ENCODE measurements at regions not wholly inside any gene's neighbourhood (a gene's known extent, or its start where the extent isn't known, plus 50 kb on each side); places are given as distances from the start of the nearest gene placed in this dataset.

DNA sequence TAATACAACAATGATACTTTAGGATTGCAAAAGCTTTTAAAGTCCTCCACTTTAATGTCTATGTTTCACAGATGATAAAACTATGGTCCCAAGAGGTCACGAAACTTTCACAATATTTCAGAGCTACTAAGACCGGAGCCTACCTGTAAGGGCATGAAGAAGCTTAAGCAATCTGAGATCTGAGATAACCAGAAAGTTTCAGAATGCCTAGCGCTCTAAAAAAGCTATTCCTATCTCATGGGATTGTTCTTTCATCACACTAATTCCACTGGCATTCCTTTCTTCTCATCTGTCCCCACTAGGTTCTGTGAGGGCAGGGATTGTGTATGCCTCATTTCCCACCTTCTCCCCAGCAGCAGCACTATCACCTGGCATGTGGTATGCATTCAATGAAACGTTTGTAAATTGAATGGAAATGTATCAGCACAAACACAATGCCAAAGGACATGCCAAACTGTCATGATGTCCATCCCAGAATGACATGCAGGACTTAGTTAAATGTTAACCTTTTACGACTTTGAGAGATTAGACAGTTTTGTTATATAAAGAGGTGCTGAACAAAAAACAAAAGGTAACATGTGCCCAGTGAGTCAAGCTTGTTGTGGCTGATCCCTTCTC, 104.7 kb upstream of the NR2F2 start:
- no peak for DNase-seq

DNA sequence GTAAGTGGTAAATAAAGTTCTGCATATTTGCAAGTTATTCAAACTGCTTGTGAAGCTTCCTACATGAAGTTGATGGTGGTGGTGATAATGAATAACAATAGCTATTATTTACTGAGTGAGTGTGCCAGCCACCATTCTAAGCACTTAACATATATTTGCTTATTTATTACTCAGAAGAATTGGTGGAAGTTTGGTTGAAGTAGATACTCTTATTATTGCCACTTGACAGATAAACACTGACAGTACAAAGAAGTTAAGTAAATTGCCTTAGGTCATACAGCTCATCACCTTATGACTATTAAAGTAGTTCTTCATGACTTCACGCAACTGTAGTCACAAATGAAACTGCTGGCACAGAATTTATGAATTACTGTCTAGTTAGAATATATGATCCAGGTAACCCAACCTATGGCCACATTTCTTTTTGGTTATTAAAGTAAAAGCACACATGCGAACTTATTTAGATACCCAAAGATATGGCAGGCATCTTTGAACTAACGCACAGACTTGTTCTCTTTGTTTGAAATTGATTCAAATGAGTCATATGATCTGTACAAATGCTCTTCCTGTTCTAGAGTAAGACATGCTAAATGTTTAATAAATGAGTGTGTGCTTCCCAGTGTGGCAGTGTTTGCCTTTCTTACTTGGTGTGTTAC, 99.8 kb upstream of the NR2F2 start:
- DNase-seq: no peak

DNA sequence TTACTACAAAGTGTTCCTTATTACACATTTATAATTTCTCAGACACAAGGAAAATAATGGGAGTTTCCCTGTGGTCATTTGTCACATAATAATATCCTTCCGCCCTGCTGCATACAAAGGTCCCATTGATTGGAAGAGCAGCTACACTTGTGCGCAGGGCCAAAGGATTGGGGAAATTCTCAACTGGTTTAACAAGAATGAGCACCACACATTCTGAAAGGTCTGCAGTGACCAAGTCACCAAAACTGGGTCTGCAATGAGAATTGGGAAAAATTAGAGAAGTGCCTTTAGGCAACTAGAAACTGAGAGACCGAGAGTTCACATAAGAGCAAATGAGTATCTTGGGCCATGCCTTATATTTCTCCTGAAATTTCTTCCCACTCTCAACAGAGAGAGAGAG, 98.2 kb upstream of the NR2F2 start:
- no peak for DNase-seq

DNA sequence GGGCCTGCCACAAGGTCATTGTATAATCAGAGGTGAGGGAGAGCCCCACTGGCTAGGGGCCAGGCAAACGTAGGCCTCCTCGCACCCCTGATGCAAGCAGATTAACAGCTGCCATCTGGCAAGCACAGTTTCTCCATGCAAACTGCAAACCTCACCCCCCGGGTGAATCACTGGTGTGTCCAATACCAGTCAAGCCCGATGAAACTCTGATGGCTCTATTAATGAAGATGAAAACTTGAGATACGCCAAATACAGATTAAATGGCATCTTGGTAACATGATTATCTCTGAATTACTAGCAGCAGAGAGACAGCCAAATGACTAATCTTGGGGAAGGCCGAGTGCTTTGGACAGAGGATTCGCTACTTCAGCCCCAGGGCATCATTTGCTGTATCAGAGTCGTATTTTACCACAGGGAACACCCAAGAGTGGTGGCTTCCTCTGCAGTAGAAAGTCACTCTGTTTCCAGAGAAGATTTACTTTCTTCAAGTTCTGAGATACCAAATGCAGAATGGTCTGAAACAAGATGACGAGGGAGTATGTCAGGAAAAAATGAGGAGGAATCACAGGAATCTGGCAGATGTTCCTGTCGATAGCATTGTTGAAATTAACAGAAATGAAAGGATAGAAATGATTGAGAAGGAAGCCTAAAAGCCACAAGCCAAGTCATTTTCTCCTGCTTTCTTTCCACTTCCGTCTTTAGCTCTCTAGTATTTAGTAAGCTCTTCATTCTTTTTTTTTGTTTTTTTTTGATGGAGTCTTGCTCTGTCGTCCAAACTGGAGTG, 96.2 kb upstream of the NR2F2 start:
- DNase-seq: no peak

DNA sequence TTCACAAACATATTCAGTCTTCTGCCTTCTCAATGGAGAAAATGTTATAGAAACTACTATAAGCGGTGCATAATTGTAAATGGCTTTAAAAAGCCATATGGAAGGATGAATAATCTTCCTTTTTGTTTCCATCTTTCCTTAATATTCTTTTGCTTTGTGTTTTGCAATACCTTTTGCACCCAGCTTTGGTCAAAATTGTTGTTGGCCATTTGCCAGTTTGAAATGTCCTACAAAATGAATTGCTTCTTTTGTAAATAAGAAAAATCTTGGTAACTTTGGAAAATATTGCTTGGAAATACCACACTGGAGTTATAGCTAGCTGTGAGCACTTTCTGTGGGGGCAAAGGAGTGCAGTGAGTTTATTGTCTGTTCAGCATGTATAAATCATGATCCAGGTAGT, 93.5 kb upstream of the NR2F2 start:
- no peak for DNase-seq

DNA sequence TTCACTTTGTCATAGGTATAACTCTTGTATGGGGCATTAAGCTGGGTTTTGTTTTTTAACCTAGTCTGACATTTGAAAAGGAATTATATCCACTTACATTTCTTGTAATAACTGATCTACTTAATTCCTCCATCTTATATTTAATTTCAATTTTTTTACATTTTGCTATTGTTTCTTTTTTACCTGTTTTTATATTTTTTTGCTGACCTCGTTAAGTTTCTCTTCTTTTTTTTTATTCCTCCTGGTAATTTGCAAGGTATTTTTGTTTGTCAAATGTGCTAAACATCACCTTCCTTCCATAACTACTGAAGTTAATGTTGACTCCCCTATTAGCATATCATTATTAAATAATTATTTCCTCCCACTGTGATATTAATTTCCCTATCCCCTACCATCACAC, 87.7 kb upstream of the NR2F2 start:
- DNase-seq: no peak

DNA sequence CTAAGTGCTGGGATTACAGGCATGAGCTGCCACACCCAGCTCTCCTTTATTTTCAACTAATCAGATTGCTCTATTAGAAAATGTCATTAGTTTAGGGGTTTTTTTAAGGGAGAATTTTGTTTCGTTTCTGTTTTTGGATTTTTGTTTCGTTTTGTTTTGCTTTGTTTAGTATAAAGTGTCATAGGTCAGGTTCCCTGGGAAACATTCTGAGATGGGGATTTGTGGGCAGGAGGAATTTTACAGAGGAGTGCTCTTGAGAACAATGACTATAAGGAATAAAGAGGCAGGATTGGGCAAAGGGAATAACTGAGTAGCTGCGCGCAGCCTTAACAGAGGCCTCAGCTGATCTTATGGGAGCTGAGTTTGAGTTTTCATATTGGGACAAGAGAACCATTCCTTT, 86.8 kb upstream of the NR2F2 start:
- DNase-seq: no peak

DNA sequence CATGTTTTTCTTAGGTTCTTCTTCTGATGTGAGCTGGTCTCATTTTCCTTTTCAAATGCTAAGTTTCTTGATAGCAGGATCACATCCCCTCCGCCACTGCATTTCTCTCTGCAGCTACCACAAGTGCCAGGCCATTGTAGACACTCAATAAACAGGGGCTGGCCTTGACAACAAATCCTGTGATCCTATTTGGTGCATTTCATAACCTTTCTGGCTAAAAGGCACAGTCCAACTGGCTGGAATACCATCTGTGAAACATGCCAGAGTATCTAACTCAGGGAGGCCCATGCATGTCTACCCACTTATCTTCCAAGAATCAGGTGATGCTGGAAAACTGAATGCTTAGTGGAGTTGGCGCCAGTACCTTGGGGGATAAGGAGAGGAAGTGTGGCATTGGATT, 85.2 kb upstream of the NR2F2 start:
- no peak for DNase-seq

DNA sequence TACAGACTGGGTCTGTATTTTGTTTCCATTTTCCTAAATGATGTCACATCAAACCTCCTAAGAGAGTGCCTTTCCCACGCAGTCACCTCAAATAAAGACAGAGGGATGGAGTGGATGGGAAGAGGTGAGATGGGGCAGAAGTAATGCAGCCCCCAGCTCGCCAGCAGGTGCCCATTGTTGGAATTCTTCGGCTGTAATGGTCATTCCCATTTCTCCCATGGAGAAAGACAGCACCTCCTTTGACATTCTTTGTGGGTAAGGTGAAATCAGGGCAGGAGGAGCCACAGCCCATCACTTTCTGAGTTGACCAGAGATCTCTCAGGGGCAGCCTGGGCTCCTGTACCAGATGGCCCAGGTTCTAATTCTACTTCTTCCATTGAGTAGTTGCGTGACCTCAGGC, 84.4 kb upstream of the NR2F2 start:
- no peak for DNase-seq

DNA sequence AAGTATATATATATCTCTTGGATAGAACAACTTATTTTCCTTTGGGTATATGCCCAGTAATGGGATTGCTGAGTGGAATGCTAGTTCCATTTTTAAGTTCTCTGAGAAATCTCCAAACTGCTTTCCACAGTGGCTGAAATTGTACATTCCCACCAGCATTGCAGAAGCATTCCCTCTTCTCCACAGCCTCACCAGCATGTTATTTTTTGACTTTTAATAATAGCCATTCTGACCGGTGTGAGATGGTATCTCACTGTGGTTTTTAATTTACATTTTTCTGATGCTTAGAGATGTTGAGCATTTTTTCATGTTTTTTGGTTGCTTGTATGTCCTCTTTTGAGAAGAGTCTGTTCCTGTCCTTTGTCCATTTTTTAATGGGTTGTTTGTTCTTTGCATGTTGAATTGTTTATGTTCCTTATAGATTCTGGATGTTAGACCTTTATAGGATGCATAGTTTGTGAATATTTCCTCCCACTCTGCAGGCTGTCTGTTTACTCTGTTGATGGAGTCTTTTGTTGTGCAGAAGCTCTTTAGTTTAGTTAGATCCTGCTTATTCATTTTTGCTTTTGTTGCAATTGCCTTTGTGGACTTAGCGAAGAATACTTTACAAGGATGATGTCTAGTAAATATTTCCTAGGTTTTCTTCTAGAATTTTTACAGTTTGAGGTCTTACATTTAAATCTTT, 82.7 kb upstream of the NR2F2 start:
- no peak for DNase-seq

DNA sequence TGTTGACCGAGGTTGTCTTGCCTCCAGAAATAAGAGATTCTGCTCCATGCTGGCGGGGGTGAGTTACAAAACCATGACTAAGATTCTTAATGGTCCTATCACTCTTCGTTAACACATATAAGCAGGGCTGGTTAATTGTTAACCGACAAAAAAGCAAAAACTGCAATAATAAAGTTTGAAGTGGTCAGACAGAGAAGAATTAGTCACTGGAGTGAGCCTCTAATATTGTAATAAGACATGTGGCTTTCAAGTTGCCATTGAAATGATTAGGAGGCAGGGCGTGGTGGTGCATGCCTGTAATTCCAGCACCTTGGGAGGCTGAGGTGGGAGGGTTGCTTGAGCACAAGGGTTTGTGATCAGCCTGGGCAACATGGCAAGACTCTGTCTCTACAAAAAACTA, 78.4 kb upstream of the NR2F2 start:
- DNase-seq: no peak

DNA sequence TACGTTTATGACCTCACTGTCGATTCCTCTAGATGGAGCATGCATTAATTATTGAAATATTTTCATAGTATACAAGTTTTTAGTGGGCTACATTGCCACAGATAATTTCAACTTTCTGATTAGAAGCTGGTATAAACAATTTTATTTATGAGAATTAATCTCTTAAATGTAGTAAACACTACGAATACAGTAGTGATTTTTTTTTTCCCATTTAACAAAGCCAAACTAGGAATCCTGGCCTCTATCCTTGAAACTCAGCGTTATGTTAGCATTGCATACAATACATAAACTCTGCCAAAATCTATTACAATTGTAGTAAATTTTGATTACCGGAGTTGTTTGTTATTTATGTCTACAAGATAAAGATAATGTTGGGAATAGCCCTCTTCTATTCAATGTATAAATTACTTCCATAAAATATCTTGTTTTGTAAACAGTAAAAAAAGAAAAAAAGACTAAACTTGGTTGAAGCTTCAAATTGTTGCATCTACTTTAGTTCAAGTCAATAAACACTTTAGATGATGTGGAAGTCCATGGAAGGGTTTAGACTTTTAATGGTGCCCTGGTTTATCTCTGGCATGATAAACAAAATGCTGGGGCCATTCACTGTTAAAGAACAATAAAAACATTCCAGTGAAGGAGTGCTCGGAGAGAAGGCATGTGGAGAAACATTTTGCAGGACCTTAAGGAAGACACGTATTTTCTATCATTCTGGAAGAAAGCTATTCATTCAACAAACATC, 77.3 kb upstream of the NR2F2 start:
- no peak for DNase-seq

DNA sequence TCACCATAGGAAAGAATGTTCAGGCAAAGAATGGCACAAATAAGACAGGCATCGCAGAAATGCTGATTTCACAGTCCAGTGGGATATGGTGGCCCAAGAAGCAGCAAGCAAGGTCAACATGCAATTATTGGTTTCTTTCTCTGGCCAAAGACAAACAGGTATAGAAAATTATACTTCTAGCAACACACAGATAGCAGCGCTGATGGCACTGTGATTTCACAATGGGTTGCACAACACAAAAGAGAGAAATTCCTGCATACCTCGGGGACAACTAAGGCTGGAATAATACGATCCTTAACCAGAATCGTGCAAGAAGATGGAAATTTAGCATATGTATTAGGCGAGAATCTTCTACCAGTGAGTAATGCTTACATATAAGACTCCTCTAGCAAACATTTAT, 76.3 kb upstream of the NR2F2 start:
- no peak for DNase-seq

DNA sequence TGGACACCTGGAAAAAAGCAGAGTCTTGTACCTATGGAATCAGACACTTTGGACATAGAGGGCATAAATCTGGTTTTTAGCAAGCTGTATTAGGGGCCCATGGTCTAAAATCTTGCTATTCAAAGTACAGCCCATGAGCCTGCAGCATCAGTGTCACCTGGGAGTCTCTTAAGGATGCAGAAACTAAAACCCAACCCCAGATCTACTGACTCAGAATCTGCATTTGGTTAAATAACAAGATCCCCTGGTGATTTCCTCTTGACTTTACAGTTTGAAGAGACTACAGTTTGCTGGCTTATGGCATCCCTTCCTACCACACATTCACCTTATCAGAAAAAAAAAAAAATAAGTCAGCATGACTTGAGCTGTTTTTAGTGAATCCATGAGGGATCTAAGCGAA, 74.9 kb upstream of the NR2F2 start:
- DNase-seq: no peak

DNA sequence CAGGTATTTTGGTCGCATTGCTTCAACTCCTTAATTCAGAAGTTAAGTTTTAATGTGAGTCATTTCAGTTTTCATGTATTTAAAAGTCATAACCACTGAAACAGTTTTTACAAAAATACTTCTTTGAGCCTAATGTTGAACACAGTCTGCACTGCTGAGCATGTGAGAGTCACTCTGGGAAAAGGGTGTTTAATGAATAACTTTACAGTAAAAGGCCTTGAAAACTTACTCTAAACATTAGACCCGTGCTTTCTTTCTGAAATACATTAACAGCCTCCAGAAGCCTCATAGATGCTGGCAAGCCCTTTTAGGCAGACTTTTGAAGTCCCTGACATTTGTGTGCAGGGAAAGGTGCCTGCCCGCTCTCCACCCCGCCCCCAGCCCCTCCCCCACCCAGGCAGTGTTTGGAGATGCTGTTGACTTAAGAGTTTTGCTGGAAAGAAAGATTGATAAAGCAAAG, 68.9 kb upstream of the NR2F2 start:
- DNase-seq: no peak

DNA sequence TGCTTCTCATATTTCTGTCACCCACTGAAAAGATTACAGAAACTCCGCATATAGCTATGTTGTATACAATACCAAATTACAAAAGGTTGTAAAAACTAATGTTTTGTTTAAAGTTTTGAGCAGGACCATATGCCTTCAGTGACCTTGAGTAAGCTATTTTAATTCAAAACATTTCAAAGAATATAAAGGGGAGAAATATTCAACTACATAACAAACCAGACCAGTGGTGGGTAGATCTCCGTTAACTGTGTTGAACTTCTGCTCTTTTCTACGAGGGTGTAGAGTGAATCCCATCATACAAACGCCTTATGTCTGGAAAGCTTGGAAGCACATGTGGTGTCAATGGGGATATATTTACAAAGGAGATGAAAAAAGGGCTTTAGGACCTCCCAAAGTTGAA, 68.4 kb upstream of the NR2F2 start:
- DNase-seq: no peak

DNA sequence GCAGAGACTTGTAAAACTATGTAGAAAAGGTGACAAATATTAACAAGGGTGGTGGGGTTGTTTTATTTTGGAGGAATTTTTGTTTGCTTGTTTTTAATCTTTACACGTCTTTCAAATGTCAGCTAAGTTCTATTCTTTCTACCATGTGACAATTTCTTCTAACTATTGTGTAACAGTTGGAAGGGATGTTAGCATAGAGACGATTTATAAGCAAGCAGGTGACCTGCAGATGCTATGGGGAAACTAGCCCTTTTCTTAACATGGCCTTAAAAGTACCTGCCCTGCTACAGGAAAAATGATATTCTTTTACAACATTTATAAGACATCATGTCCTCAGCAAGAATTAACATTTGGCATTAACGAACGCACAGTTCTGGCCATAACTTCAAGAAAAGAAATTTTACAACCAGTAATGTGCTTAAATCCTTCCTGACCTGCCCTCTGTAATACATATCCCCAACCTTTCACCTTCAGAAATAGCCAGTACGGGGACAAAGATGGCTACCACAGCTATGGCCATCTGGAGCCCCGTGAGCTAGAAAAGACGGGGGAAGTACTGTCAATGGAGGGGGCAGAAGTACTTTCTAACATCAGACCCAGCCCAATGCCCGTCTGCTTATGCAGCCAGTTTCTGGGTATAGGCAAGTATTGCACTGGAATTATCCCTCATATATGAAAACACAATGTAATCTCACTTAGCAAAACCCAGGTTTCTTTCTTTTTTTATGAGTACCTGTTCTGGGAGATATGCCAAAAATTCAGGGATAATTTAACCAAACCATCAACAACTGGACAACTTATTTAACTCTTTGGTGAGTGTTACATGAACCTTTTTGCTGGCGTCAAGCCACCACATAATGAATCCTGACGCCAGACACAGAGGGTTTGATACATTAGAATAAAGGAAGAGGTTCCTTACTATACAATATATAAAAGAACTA, 67.7 kb upstream of the NR2F2 start:
- no peak for DNase-seq

DNA sequence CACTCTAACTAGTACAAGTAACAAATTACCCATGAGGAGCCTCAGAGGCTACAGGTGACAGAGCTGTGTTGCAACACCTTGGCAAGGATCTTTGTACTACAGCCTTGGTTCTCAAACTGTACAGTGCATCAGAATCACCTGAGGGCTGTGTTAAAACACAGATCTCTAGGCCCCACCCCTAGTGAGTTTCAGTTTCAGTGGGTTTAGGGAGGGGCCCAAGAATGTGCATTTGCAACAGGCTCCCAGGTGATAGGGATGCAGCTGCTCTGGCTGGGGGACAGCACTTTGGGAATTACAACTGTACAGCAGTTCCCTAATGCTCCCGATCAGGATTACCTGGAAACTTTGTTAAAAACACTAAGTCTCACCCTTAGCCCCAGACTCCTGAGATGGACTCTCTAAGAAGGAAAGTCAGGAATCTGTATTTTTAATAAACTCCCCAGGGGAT, 66.1 kb upstream of the NR2F2 start:
- DNase-seq: no peak

DNA sequence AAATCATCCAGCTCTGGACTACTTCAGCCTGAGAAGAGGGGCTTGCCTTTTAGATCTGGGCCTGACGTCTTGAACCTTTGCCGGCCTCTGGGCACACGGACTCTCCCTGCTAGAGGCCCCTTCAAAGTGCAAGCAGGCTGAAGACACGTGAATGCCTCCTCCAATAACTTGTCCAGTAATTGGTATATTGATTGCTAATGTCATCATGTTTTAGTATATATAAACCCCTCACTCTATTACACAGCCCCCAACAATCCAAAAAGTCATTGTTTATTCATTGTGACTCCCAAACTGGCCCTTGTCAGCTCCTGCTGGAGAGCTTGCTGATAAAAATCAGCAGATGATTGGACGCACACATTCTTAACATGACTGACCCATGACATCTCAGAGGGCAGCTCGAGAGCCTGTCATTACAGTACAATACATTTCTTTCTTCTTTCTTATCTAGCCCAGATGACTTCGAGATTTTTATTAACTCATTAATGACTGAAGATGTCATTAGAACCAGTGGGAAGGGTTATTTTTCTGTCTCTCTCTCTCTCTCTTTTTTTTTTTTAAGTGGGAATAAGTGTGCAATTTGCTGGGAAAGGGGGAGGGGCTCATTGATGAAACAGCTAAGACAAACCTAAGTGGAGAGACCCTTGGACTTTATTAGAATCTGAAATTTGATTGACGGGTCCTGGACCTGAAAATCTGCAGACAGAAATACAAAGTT, 65.5 kb upstream of the NR2F2 start:
- no peak for DNase-seq

DNA sequence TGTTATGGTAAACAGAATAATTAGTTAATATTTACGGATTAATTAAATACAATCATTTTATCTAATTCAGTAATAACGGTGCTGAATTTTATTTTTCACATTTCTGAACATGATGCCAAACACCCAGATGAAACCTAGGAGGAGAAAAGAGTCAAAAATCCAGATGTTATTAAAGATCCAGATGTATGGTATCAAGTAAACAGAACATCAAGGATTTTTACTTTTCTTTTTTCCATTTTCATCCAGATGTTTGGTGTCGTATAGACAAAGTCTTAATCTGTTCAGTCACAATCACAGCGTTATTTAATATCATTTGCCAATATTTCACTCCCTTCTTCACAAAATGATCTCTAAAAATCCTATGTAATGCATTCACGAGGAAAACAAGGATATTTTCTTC, 64.0 kb upstream of the NR2F2 start:
- DNase-seq: no peak

DNA sequence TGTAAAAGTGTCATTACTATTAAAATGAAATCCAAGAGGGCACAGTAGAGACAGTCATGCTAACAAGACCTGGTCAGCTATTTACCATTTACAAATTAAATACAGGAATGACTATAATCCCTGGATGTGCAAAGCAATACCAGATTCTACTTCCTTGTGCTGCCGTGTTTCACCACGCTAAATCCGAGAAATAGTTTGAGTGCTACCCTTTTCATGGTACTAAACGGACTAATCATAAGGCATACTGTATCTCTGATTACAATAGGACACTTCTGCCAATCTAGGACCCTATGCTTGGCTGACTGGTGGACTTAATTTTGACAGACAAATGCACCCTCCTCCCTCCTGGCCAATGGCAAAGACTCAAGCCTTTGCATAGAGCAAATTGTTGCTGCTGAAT, 63.0 kb upstream of the NR2F2 start:
- DNase-seq: no peak
